Small intestine (tissue), 7 donors: ENCODE measurements at regions not wholly inside any gene's neighbourhood (a gene's known extent, or its start where the extent isn't known, plus 50 kb on each side); places are given as distances from the start of the nearest gene placed in this dataset.

ENCODE experiments used
- DNase-seq, 2 donors: peaks; one replicate each; pipeline versions ENCODE4 v3.0.0 to v3.0.0-alpha.2; 2013
- FAIRE-seq: peaks from 2 replicates; lab custom pipeline; 2012; peaks lifted over from hg19 to GRCh38; lab: Jason Lieb, UNC
- H3K27ac ChIP-seq, 3 donors: one replicate each; pipeline ENCODE4 v1.5.1; 2013; ENCODE audit warnings: low read length in 2 of 3, mild to moderate bottlenecking in 2 of 3, control low read depth in 1 of 3, inconsistent platforms in 1 of 3, low read depth in 1 of 3, moderate library complexity in 1 of 3
- H3K27me3 ChIP-seq, 3 donors: one replicate each; pipeline ENCODE4 v1.6.1; 2013; ENCODE audit warnings: low read length in 3 of 3, inconsistent platforms in 1 of 3; ENCODE audit not compliant: control insufficient read depth in 3 of 3, insufficient read depth in 3 of 3
- H3K36me3 ChIP-seq, 3 donors: one replicate each; pipeline ENCODE4 v1.6.1; 2013; ENCODE audit warnings: low read length in 3 of 3, inconsistent platforms in 1 of 3, low read depth in 1 of 3, mild to moderate bottlenecking in 1 of 3, moderate library complexity in 1 of 3; ENCODE audit not compliant: control insufficient read depth in 3 of 3, insufficient read depth in 2 of 3
- H3K4me1 ChIP-seq, 3 donors: one replicate each; pipeline ENCODE4 v1.6.1; 2013; ENCODE audit warnings: low read length in 2 of 3, inconsistent platforms in 1 of 3, low read depth in 1 of 3, mild to moderate bottlenecking in 1 of 3, moderate library complexity in 1 of 3; ENCODE audit not compliant: control insufficient read depth in 3 of 3, insufficient read depth in 2 of 3
- H3K4me3 ChIP-seq, 3 donors: one replicate each; pipeline ENCODE4 v1.5.1; 2013; ENCODE audit warnings: low read length in 3 of 3, control low read depth in 1 of 3, inconsistent platforms in 1 of 3, low read depth in 1 of 3, mild to moderate bottlenecking in 1 of 3, moderate library complexity in 1 of 3
- H3K9me3 ChIP-seq, 2 donors: one replicate each; pipeline ENCODE4 v1.6.1; 2013; ENCODE audit warnings: low read depth in 1 of 2, low read length in 1 of 2; ENCODE audit not compliant: control insufficient read depth in 2 of 2, insufficient read depth in 1 of 2
- WGBS, 3 donors: extraction: QIAGEN DNeasy Blood & Tissue Kit; methylation state at CpG; one replicate each; pipeline ENCODE4 v1.1.7; 2013; 5-methylcytosine and 5-hydroxymethylcytosine counted together
- donor health status: healthy with polysubstance abuse.
- donor health status: control.
- donor health status: control.
- donor health status: Bipolar disorder and iron deficiency.
- donor health status: healthy.

- Histone ChIP-seq H3K27ac (no peak overlapping the region), H3K4me1 (no peaks in the 10 kb centered on the region), H3K27me3 (no peaks in the 10 kb centered on the region), H3K36me3 (no peaks in the 10 kb centered on the region), H3K9me3 (no peaks in the 10 kb centered on the region), H3K4me3 (no peak overlapping the region)
- 83 to 91% (median 91%) methylated on average over 2 of the region's 2 CpGs for WGBS, 3 donors
- DNase-seq (no peak), FAIRE-seq (no peak)
Observed at GRCh38 chr5:63650581-63650980, 311.7 kb downstream of the HTR1A start.

DNA sequence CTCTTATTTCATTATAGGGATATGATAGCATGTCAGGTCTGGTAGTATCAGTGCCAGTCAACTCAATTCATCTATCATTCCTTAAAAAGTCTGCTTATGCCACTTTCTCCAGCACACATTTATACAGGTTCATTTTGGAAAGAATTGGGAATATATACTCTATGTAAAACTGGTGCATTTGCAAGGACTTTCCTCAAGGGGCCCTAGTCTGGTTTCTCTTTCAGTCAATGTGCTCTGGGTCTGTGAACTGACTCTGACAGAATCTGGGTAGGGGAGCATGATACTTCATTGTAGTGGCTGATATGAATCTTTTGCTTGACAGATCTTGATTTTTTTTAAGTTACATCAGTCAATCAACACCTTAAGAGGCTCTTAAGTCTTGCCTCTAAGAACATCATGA is 313.9 kb downstream of the HTR1A start:
- Histone ChIP-seq H3K27ac (no peak overlapping the region), H3K4me3 (no peak overlapping the region), H3K4me1 (no peaks in the 10 kb centered on the region), H3K27me3 (no peaks in the 10 kb centered on the region), H3K9me3 (no peaks in the 10 kb centered on the region), H3K36me3 (no peaks in the 10 kb centered on the region)
- DNase-seq, result no peak
- FAIRE-seq, result no peak

DNA sequence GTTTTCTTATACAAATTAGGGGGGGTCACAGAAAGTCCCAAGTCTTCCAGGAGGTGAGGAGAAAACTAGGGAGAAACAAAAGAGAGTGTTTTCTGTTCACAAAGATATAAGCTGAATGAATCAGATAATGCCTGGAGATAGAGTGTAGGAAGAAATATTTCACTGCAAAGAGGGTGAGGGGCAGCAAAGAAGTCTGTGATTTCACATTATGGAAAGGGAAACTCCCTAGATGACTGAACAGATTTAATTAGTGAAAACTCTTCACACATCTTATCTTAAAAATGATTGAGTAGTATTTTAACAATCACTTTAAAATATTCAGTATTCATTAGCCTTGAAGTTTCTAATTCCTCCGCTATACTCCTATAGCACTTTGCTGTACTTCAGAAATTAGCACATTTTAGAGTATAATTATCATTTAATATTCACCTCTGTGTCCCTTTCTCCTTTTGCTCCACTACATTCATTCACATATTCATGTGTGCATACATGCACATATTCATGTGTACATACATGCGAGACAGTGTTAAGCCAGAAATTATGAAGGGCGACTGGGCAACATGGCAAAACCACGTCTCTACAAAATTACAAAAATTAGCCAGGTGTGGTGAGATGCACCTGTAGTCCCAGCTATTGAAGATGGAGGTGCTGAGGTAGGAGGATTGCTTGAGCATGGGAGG is 332.2 kb downstream of the HTR1A start:
- WGBS, 3 donors, result 81 to 90% (median 82%) methylated on average over 4 of the region's 4 CpGs
- no peak overlapping the region for H3K4me3 ChIP-seq
- DNase-seq (no peak), FAIRE-seq (no peak)
- no peaks in the 10 kb centered on the region for H3K27me3 ChIP-seq
- no peaks in the 10 kb centered on the region for H3K4me1 ChIP-seq
- no peak overlapping the region for H3K27ac ChIP-seq
- H3K36me3 ChIP-seq, result no peaks in the 10 kb centered on the region
- H3K9me3 ChIP-seq, result peaks cover 0 to 6% of the 10 kb centered on the region in 2 donors

- DNase-seq, result no peak
Observed at GRCh38 chr5:63613442-63613841, 348.8 kb downstream of the HTR1A start.

GRCh38 chr5:63603996-63604395 is 358.2 kb downstream of the HTR1A start:
- Histone ChIP-seq H3K9me3 (peaks cover 0 to 2% of the 10 kb centered on the region in 2 donors), H3K27ac (no peak overlapping the region), H3K36me3 (no peaks in the 10 kb centered on the region), H3K4me1 (no peaks in the 10 kb centered on the region), H3K4me3 (no peak overlapping the region), H3K27me3 (no peaks in the 10 kb centered on the region)
- DNase-seq, result no peak
- FAIRE-seq, result no peak
- WGBS, 3 donors, result 75 to 80% (median 78%) methylated on average over 3 of the region's 3 CpGs

More at GRCh38 chr5:63613442-63613841, 348.8 kb downstream of the HTR1A start:
- no peak overlapping the region for H3K4me3 ChIP-seq
- H3K27me3 ChIP-seq, result no peaks in the 10 kb centered on the region
- H3K4me1 ChIP-seq, result no peaks in the 10 kb centered on the region
- 90 to 96% (median 94%) methylated on average over 3 of the region's 3 CpGs for WGBS, 3 donors
- no peak for FAIRE-seq
- no peak overlapping the region for H3K27ac ChIP-seq
- no peaks in the 10 kb centered on the region for H3K9me3 ChIP-seq
- no peaks in the 10 kb centered on the region for H3K36me3 ChIP-seq

DNA sequence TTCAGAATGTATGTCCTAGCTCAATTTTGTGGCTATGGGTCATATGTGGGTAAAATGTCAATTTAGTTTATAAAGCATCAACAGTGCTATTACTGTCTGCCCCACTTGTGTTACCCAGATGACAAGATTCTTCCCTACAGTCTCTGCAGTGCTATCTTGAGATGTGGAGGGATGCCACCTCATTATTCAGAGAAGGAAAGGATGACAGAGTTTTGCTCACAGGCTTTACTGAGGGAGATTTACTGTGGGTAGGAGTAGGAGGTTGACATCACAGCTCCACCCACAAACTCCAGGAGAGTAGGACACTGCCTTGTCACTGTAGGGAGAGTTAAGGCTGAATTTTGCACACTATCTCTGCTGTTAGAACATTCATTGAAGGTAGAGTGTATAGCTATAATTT is 359.3 kb downstream of the HTR1A start:
- no peak overlapping the region for H3K4me3 ChIP-seq
- no peak for FAIRE-seq
- no peaks in the 10 kb centered on the region for H3K27me3 ChIP-seq
- peaks cover 0 to 2% of the 10 kb centered on the region in 2 donors for H3K9me3 ChIP-seq
- H3K36me3 ChIP-seq, result no peaks in the 10 kb centered on the region
- DNase-seq, result no peak
- no peak overlapping the region for H3K27ac ChIP-seq
- H3K4me1 ChIP-seq, result no peaks in the 10 kb centered on the region

DNA sequence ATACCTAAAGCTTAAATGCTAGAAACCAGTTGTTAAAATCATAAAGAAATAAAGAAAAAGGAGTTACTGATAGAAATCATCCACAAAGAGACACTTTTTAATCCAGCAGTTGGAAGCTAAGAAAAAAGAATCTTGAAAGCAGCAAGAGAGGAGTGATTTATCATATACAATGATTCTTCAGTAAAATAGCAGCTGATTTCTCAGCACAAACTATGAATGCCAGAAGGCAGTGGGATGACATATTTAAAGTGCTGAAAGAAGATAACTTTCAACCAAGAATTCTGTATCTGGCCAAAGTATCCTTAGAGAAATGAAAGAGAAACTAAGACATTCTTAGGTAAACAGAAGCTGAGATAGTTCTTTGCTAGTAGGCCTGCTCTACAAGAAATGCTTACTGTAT is 366.0 kb downstream of the HTR1A start:
- Histone ChIP-seq H3K4me1 (no peaks in the 10 kb centered on the region), H3K4me3 (no peak overlapping the region), H3K27ac (no peak overlapping the region), H3K36me3 (no peaks in the 10 kb centered on the region), H3K9me3 (peaks cover 0 to 2% of the 10 kb centered on the region in 2 donors), H3K27me3 (no peaks in the 10 kb centered on the region)
- FAIRE-seq, result no peak
- no peak for DNase-seq

DNA sequence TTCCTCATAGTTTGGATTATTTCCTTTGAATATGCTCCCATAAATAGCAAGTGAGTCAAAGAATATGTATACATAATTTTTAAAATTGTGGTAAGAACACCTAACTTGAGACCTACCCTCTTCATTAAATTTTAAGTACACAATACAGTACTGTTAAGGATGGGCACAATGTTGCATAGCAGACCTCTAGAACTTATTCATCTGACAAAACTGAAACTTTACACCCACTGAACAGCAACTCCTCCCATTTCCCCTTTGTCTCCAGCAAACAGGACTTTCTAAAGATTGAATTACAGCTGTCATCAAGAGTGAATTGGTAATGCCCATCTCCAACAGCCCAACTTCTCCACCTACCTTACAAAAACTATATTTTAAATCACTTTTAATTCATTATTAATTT is 388.9 kb downstream of the HTR1A start:
- H3K9me3 ChIP-seq, result peaks cover 0 to 3% of the 10 kb centered on the region in 2 donors
- H3K4me3 ChIP-seq, result no peak overlapping the region
- H3K36me3 ChIP-seq, result no peaks in the 10 kb centered on the region
- DNase-seq (no peak), FAIRE-seq (no peak)
- no peaks in the 10 kb centered on the region for H3K27me3 ChIP-seq
- no peaks in the 10 kb centered on the region for H3K4me1 ChIP-seq
- no peak overlapping the region for H3K27ac ChIP-seq

- H3K4me1 ChIP-seq, result no peaks in the 10 kb centered on the region
- H3K27me3 ChIP-seq, result no peaks in the 10 kb centered on the region
- H3K27ac ChIP-seq, result no peak overlapping the region
- H3K36me3 ChIP-seq, result no peaks in the 10 kb centered on the region
- WGBS, 3 donors, result 83 to 86% (median 85%) methylated on average over 1 of the region's 1 CpG
- peaks cover 0 to 3% of the 10 kb centered on the region in 2 donors for H3K9me3 ChIP-seq
- DNase-seq (no peak), FAIRE-seq (no peak)
- no peak overlapping the region for H3K4me3 ChIP-seq
Observed at GRCh38 chr5:63572740-63573139, 389.5 kb downstream of the HTR1A start.
